H1 (cell line): ENCODE measurements at regions not wholly inside any gene's neighbourhood (a gene's known extent, or its start where the extent isn't known, plus 50 kb on each side); places are given as distances from the start of the nearest gene placed in this dataset.

Source experiments
- CTCF ChIA-PET: fragments of 300-600 bp; sonication (Branson Sonifier 250); formaldehyde crosslinking; loops from one replicate; lab custom pipeline; 2021; ENCODE audit not compliant: partially characterized antibody; lab: Charles Lee
- POLR2A ChIA-PET: fragments of 300-600 bp; sonication (Branson Sonifier 250); formaldehyde crosslinking; loops from one replicate; lab custom pipeline; 2021; ENCODE audit warnings: inconsistent platforms; ENCODE audit not compliant: partially characterized antibody; lab: Charles Lee
- DNase-seq, 2 experiments: peaks; one replicate each; pipeline versions ENCODE4 v3.0.0 to v3.0.0-alpha.2; 2010 to 2022; ENCODE audit warnings: low spot score in 2 of 2, low read depth in 1 of 2, mixed read lengths in 1 of 2
- FAIRE-seq: peaks from 2 replicates; lab custom pipeline; 2011; peaks lifted over from hg19 to GRCh38; lab: Jason Lieb, UNC
- H2AFZ ChIP-seq: 2 replicates; pipeline ENCODE4 v1.8.1; 2012; ENCODE audit warnings: low read length, inconsistent platforms
- H2AK5ac ChIP-seq: 2 replicates; pipeline ENCODE4 v1.6.1; 2013; ENCODE audit warnings: low read depth, low read length
- H2BK120ac ChIP-seq: replicated peaks from 2 replicates; pipeline ENCODE3; 2013; ENCODE audit warnings: low read depth, low read length, inconsistent platforms
- H2BK12ac ChIP-seq: 2 replicates; pipeline ENCODE4 v1.6.1; 2013; ENCODE audit warnings: low read depth, low read length
- H2BK15ac ChIP-seq: 2 replicates; pipeline ENCODE4 v1.6.1; 2013; ENCODE audit warnings: low read length
- H2BK20ac ChIP-seq: 2 replicates; pipeline ENCODE4 v1.6.1; 2013; ENCODE audit warnings: low read length
- H2BK5ac ChIP-seq: 2 replicates; pipeline ENCODE4 v1.6.1; 2013; ENCODE audit warnings: low read depth, low read length
- H3K14ac ChIP-seq: 2 replicates; pipeline ENCODE4 v1.6.1; 2013; ENCODE audit warnings: inconsistent platforms; ENCODE audit not compliant: insufficient read length
- H3K18ac ChIP-seq: 2 replicates; pipeline ENCODE4 v1.6.1; 2013; ENCODE audit warnings: low read length; ENCODE audit errors: extremely low read depth
- H3K23ac ChIP-seq: 2 replicates; pipeline ENCODE4 v1.6.1; 2013; ENCODE audit warnings: inconsistent platforms; ENCODE audit not compliant: insufficient read length
- H3K23me2 ChIP-seq: 2 replicates; pipeline ENCODE4 v1.6.1; 2013; ENCODE audit warnings: low read depth, low read length
- H3K27ac ChIP-seq: 2 replicates; pipeline ENCODE4 v1.6.1; 2011; ENCODE audit warnings: low read depth, low read length, inconsistent platforms
- H3K27me3 ChIP-seq, 4 experiments: replicated peaks in 1 of 4; 1 replicate in 1 of 4; 2 replicates in 3 of 4; pipeline versions ENCODE4 v1.6.1 to v1.8.1; 2011 to 2013; ENCODE audit warnings: low read length in 3 of 4, mild to moderate bottlenecking in 3 of 4, inconsistent platforms in 2 of 4, mixed read lengths in 2 of 4, moderate library complexity in 1 of 4; ENCODE audit not compliant: control insufficient read depth in 3 of 4, insufficient read depth in 3 of 4; ENCODE audit errors: extremely low read depth in 1 of 4
- H3K36me3 ChIP-seq, 4 experiments: 2 replicates each; pipeline versions ENCODE4 v1.6.1 to v1.8.1; 2011 to 2013; ENCODE audit warnings: mild to moderate bottlenecking in 4 of 4, low read length in 3 of 4, moderate library complexity in 2 of 4, control low read depth in 1 of 4, inconsistent platforms in 1 of 4; ENCODE audit not compliant: insufficient read depth in 4 of 4, control insufficient read depth in 2 of 4
- H3K4ac ChIP-seq: replicated peaks from 2 replicates; pipeline ENCODE3; 2013; ENCODE audit warnings: low read length, low read depth, mixed read lengths, inconsistent platforms; ENCODE audit not compliant: insufficient read length
- H3K4me1 ChIP-seq, 4 experiments: replicated peaks in 1 of 4; 1 replicate in 1 of 4; 2 replicates in 3 of 4; pipeline versions ENCODE4 v1.6.1 to v1.8.1; 2011 to 2013; ENCODE audit warnings: low read length in 3 of 4, inconsistent platforms in 2 of 4, mixed read lengths in 1 of 4; ENCODE audit not compliant: insufficient read depth in 4 of 4, control insufficient read depth in 3 of 4
- H3K4me2 ChIP-seq, 2 experiments: 2 replicates each; pipeline versions ENCODE4 v1.6.1 to v1.8.1; 2011 to 2013; ENCODE audit warnings: low read depth in 2 of 2, low read length in 2 of 2, control low read depth in 1 of 2, inconsistent platforms in 1 of 2, mild to moderate bottlenecking in 1 of 2; ENCODE audit not compliant: insufficient read depth in 1 of 2
- H3K4me3 ChIP-seq, 4 experiments: fragments of 200-600, 300-600 bp in 1 of 4; sonication (generic), shearing (Covaris generic), sonication (Bioruptor Twin) in 1 of 4; 2 replicates each; pipeline versions ENCODE4 v1.5.1 to v1.8.1; 2011 to 2016; ENCODE audit warnings: low read length in 4 of 4, low read depth in 3 of 4, control low read depth in 2 of 4, inconsistent platforms in 2 of 4, mild to moderate bottlenecking in 2 of 4, mixed read lengths in 1 of 4, moderate library complexity in 1 of 4; ENCODE audit not compliant: insufficient read depth in 2 of 4; ENCODE audit errors: extremely low read depth in 1 of 4
- H3K56ac ChIP-seq: replicated peaks from 2 replicates; pipeline ENCODE3; 2013; ENCODE audit warnings: low read depth, mild to moderate bottlenecking, mixed read lengths, low read length, inconsistent platforms; ENCODE audit not compliant: insufficient read length
- H3K79me1 ChIP-seq: 2 replicates; pipeline ENCODE4 v1.6.1; 2013; ENCODE audit warnings: low read depth, low read length, control low read depth
- H3K79me2 ChIP-seq, 2 experiments: 2 replicates each; pipeline versions ENCODE4 v1.6.1 to v1.8.1; 2012 to 2013; ENCODE audit warnings: low read length in 2 of 2, mild to moderate bottlenecking in 2 of 2, inconsistent platforms in 1 of 2; ENCODE audit not compliant: insufficient read depth in 2 of 2, control insufficient read depth in 1 of 2
- H3K9ac ChIP-seq, 4 experiments: replicated peaks in 1 of 4; 1 replicate in 1 of 4; 2 replicates in 3 of 4; pipeline versions ENCODE4 v1.6.1 to v1.8.1; 2011 to 2013; ENCODE audit warnings: low read depth in 3 of 4, low read length in 3 of 4, control low read depth in 2 of 4, mild to moderate bottlenecking in 2 of 4, moderate library complexity in 2 of 4, inconsistent platforms in 1 of 4; ENCODE audit errors: extremely low read depth in 1 of 4
- H3K9me3 ChIP-seq, 2 experiments: 2 replicates each; pipeline versions ENCODE4 v1.6.1 to v1.8.1; 2012 to 2013; ENCODE audit warnings: mild to moderate bottlenecking in 2 of 2, moderate library complexity in 2 of 2, control low read depth in 1 of 2, inconsistent platforms in 1 of 2, low read depth in 1 of 2, low read length in 1 of 2, mixed read lengths in 1 of 2; ENCODE audit not compliant: insufficient read depth in 2 of 2
- H4K20me1 ChIP-seq, 2 experiments: replicated peaks in 1 of 2; 2 replicates each; pipeline versions ENCODE3 to v1.8.1; 2011 to 2013; ENCODE audit warnings: inconsistent platforms in 2 of 2, low read length in 2 of 2, mild to moderate bottlenecking in 1 of 2; ENCODE audit not compliant: insufficient read depth in 2 of 2, control insufficient read depth in 1 of 2
- H4K5ac ChIP-seq: 2 replicates; pipeline ENCODE4 v1.6.1; 2013; ENCODE audit warnings: low read length, low read depth, mixed read lengths, inconsistent platforms; ENCODE audit not compliant: insufficient read length
- H4K8ac ChIP-seq: 2 replicates; pipeline ENCODE4 v1.8.0; 2013; ENCODE audit warnings: mild to moderate bottlenecking, moderate library complexity, low read length, inconsistent platforms; ENCODE audit not compliant: insufficient read depth; ENCODE audit errors: extremely low read depth
- H4K91ac ChIP-seq: replicated peaks from 2 replicates; pipeline ENCODE3; 2013; ENCODE audit warnings: low read length, mixed read lengths, inconsistent platforms; ENCODE audit not compliant: insufficient read length
- BACH1 ChIP-seq: IDR thresholded peaks from 2 replicates; pipeline ENCODE4 v1.6.1; 2012; ENCODE audit warnings: low read length, improper control_type of control experiment
- CHD2 ChIP-seq: IDR thresholded peaks from 2 replicates; pipeline ENCODE4 v1.6.1; 2012; ENCODE audit warnings: low read length, improper control_type of control experiment
- PHF8 ChIP-seq: fragments of 200-600 bp; sonication (generic); conservative IDR thresholded peaks from 2 replicates; pipeline ENCODE4 v1.7.1; 2012; ENCODE audit warnings: low read depth, mild to moderate bottlenecking, inconsistent platforms, low read length, moderate library complexity
- TCF12 ChIP-seq: IDR thresholded peaks from 2 replicates; pipeline ENCODE4 v1.6.1; 2011; ENCODE audit warnings: low read depth, mild to moderate bottlenecking, low read length
- TEAD4 ChIP-seq: IDR thresholded peaks from 2 replicates; pipeline ENCODE4 v1.6.1; 2012; ENCODE audit warnings: low read depth, low read length, inconsistent platforms, mixed read lengths
- ZNF274 ChIP-seq: IDR thresholded peaks from 2 replicates; pipeline ENCODE4 v1.7.0; 2012; ENCODE audit warnings: low read length, borderline replicate concordance; ENCODE audit errors: extremely low read depth
- WGBS, 2 experiments: shearing (Covaris generic) in 1 of 2; methylation state at CpG; one replicate each; pipeline versions ENCODE4 v1.1.6 to v1.1.7; 2013 to 2015; ENCODE audit warnings: low lambda C conversion rate in 2 of 2, mixed read lengths in 2 of 2, inconsistent platforms in 1 of 2, low coverage in 1 of 2, missing lambda C conversion rate in 1 of 2; ENCODE audit not compliant: insufficient replicate concordance in 2 of 2, insufficient coverage in 1 of 2, insufficient read length in 1 of 2; ENCODE audit errors: extremely low coverage in 1 of 2, missing lambda C conversion rate in 1 of 2; 5-methylcytosine and 5-hydroxymethylcytosine counted together
- TF ChIP-seq, protein P1 (sequence below): IDR thresholded peaks from 2 replicates; pipeline ENCODE4 v1.6.1; 2012; ENCODE audit warnings: low read length, inconsistent platforms
- TF ChIP-seq, protein P2 (sequence below): IDR thresholded peaks from 2 replicates; pipeline ENCODE4 v1.6.1; 2011; ENCODE audit warnings: low read length, improper control_type of control experiment

DNA sequence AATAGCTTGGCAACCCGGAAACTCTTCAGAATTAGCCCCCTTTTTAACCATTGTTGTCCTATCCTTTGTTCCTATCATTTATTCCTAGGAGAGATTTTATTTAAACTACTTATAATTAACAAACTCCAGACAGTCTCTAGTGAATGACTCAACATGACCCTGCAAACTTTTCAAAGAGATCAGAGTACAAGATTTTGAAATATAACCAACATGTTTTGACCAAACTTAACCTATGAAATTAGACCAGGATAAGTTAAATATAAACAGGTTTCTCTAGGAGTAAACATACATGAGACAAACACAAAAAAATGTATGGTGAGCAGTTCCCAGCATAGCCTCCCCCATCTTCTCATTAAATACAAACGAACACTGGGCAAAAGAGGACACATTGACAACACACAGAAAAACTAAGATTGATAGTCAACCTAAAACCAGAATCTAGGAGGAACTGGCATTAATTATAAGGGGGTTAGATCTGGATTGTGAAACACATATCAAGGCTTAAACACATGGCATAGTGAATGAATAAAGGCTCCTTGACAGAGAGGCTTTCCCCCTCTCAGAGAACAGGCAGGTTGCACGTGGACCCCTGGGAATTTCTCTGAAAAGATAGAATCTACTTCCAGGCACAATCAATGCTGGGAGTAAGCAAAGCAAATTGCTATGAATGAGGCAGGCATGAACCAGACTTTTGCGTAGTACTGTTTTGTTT, 284.1 kb downstream of the IRS1 start:
- Histone ChIP-seq H3K36me3 (no peaks in the 10 kb centered on the region), H3K56ac (no peak overlapping the region), H2AK5ac (no peak overlapping the region), H4K5ac (no peak overlapping the region), H3K27me3 (no peaks in the 10 kb centered on the region), H3K4me3 (no peak overlapping the region), H4K91ac (no peak overlapping the region), H3K23ac (no peak overlapping the region), H2AFZ (no peak overlapping the region), H3K4me1 (no peaks in the 10 kb centered on the region), H2BK20ac (no peak overlapping the region), H3K23me2 (no peaks in the 10 kb centered on the region), H3K14ac (no peak overlapping the region), H3K9me3 (no peaks in the 10 kb centered on the region; a peak in 1 of 4 replicates), H3K18ac (no peak overlapping the region), H2BK15ac (no peak overlapping the region), H3K79me1 (no peaks in the 10 kb centered on the region), H3K79me2 (no peaks in the 10 kb centered on the region), H4K8ac (no peak overlapping the region), H2BK5ac (no peak overlapping the region), H3K27ac (no peak overlapping the region), H4K20me1 (no peaks in the 10 kb centered on the region), H3K4ac (no peak overlapping the region), H2BK12ac (no peak overlapping the region), H2BK120ac (no peak overlapping the region), H3K9ac (no peak overlapping the region), H3K4me2 (no peak overlapping the region)
- ChIA-PET POLR2A (no interaction called here), CTCF (no interaction called here)
- DNase-seq, result no peak
- WGBS, 2 experiments, result 90% methylated on average over 4 of the region's 4 CpGs; no CpG with 5 or more reads in 1 of the 2 experiments
- FAIRE-seq, result no peak
- TF ChIP-seq CHD2 (no peak), TCF12 (no peak), BACH1 (no peak), TEAD4 (no peak), PHF8 (no peak), ZNF274 (no peak)
- TF ChIP-seq, protein P1, sequence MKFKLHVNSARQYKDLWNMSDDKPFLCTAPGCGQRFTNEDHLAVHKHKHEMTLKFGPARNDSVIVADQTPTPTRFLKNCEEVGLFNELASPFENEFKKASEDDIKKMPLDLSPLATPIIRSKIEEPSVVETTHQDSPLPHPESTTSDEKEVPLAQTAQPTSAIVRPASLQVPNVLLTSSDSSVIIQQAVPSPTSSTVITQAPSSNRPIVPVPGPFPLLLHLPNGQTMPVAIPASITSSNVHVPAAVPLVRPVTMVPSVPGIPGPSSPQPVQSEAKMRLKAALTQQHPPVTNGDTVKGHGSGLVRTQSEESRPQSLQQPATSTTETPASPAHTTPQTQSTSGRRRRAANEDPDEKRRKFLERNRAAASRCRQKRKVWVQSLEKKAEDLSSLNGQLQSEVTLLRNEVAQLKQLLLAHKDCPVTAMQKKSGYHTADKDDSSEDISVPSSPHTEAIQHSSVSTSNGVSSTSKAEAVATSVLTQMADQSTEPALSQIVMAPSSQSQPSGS, result no peak
- TF ChIP-seq, protein P2, sequence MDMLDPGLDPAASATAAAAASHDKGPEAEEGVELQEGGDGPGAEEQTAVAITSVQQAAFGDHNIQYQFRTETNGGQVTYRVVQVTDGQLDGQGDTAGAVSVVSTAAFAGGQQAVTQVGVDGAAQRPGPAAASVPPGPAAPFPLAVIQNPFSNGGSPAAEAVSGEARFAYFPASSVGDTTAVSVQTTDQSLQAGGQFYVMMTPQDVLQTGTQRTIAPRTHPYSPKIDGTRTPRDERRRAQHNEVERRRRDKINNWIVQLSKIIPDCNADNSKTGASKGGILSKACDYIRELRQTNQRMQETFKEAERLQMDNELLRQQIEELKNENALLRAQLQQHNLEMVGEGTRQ, result no peak
